ENCODE measurements at regions not wholly inside any gene's neighbourhood (a gene's known extent, or its start where the extent isn't known, plus 50 kb on each side); places are given as distances from the start of the nearest gene placed in this dataset.

GRCh38 chr2:146776596-146776995, 1068.2 kb upstream of the ACVR2A start:
- intact Hi-C loops (cut with micrococcal nuclease): no loop called here

GRCh38 chr2:146771531-146771930, 1073.3 kb upstream of the ACVR2A start:
- intact Hi-C loops (cut with micrococcal nuclease): no loop called here
- H3K9me3 Mint-ChIP-seq: no peaks in the 10 kb centered on the region
- H3K27me3 Mint-ChIP-seq (ENCODE audit: low read depth): no peaks in the 10 kb centered on the region
- H3K27ac Mint-ChIP-seq: no peak overlapping the region
- DNase-seq (ENCODE audit: low spot score): no peak
- H3K4me1 Mint-ChIP-seq (ENCODE audit: low read depth): no peaks in the 10 kb centered on the region
- H3K36me3 Mint-ChIP-seq (ENCODE audit: low read depth): no peaks in the 10 kb centered on the region
- H3K4me3 Mint-ChIP-seq (ENCODE audit: low read depth): no peak overlapping the region

More at GRCh38 chr2:146776596-146776995, 1068.2 kb upstream of the ACVR2A start:
- H3K36me3 Mint-ChIP-seq (ENCODE audit: low read depth): no peaks in the 10 kb centered on the region
- H3K27me3 Mint-ChIP-seq (ENCODE audit: low read depth): no peaks in the 10 kb centered on the region
- no peaks in the 10 kb centered on the region for H3K4me1 Mint-ChIP-seq (ENCODE audit: low read depth)
- H3K27ac Mint-ChIP-seq: no peak overlapping the region
- H3K4me3 Mint-ChIP-seq (ENCODE audit: low read depth): no peak overlapping the region
- no peak for DNase-seq (ENCODE audit: low spot score)
- H3K9me3 Mint-ChIP-seq: no peaks in the 10 kb centered on the region

GRCh38 chr2:146764301-146764700, 1080.5 kb upstream of the ACVR2A start:
- no peak for DNase-seq (ENCODE audit: low spot score)
- Mint-ChIP-seq H3K36me3 (ENCODE audit: low read depth) (no peaks in the 10 kb centered on the region), H3K27me3 (ENCODE audit: low read depth) (no peaks in the 10 kb centered on the region), H3K9me3 (no peaks in the 10 kb centered on the region), H3K27ac (no peak overlapping the region), H3K4me1 (ENCODE audit: low read depth) (no peaks in the 10 kb centered on the region), H3K4me3 (ENCODE audit: low read depth) (no peak overlapping the region)
- intact Hi-C loops (cut with micrococcal nuclease): no loop called here

- intact Hi-C loops (cut with micrococcal nuclease): no loop called here
- Mint-ChIP-seq H3K27me3 (ENCODE audit: low read depth) (no peaks in the 10 kb centered on the region), H3K4me3 (ENCODE audit: low read depth) (no peak overlapping the region), H3K9me3 (no peaks in the 10 kb centered on the region), H3K36me3 (ENCODE audit: low read depth) (no peaks in the 10 kb centered on the region), H3K4me1 (ENCODE audit: low read depth) (no peaks in the 10 kb centered on the region), H3K27ac (no peak overlapping the region)
- DNase-seq (ENCODE audit: low spot score): no peak
These were observed 1082.0 kb upstream of the ACVR2A start for GRCh38 chr2:146762786-146763185.

GRCh38 chr2:146754606-146755005, 1090.2 kb upstream of the ACVR2A start:
- Mint-ChIP-seq H3K9me3 (no peaks in the 10 kb centered on the region), H3K27ac (no peak overlapping the region), H3K27me3 (ENCODE audit: low read depth) (no peaks in the 10 kb centered on the region), H3K4me3 (ENCODE audit: low read depth) (no peak overlapping the region), H3K4me1 (ENCODE audit: low read depth) (no peaks in the 10 kb centered on the region), H3K36me3 (ENCODE audit: low read depth) (no peaks in the 10 kb centered on the region)
- intact Hi-C loops (cut with micrococcal nuclease): no loop called here
- no peak for DNase-seq (ENCODE audit: low spot score)

- H3K27ac Mint-ChIP-seq: no peak overlapping the region
- H3K9me3 Mint-ChIP-seq: no peaks in the 10 kb centered on the region
- H3K36me3 Mint-ChIP-seq (ENCODE audit: low read depth): no peaks in the 10 kb centered on the region
- no peaks in the 10 kb centered on the region for H3K4me1 Mint-ChIP-seq (ENCODE audit: low read depth)
- H3K27me3 Mint-ChIP-seq (ENCODE audit: low read depth): no peaks in the 10 kb centered on the region
- intact Hi-C loops (cut with micrococcal nuclease): no loop called here
- no peak for DNase-seq (ENCODE audit: low spot score)
- H3K4me3 Mint-ChIP-seq (ENCODE audit: low read depth): no peak overlapping the region
These were observed 1096.8 kb upstream of the ACVR2A start for GRCh38 chr2:146748046-146748445.

GRCh38 chr2:146741260-146741659, 1103.6 kb upstream of the ACVR2A start:
- no peaks in the 10 kb centered on the region for H3K27me3 Mint-ChIP-seq (ENCODE audit: low read depth)
- no peak for DNase-seq (ENCODE audit: low spot score)
- intact Hi-C loops (cut with micrococcal nuclease): no loop called here
- H3K9me3 Mint-ChIP-seq: no peaks in the 10 kb centered on the region
- H3K36me3 Mint-ChIP-seq (ENCODE audit: low read depth): no peaks in the 10 kb centered on the region
- no peaks in the 10 kb centered on the region for H3K4me1 Mint-ChIP-seq (ENCODE audit: low read depth)
- H3K4me3 Mint-ChIP-seq (ENCODE audit: low read depth): no peak overlapping the region
- H3K27ac Mint-ChIP-seq: no peak overlapping the region

GRCh38 chr2:146734821-146735190, 1110.0 kb upstream of the ACVR2A start:
- no peaks in the 10 kb centered on the region for H3K9me3 Mint-ChIP-seq
- DNase-seq (ENCODE audit: low spot score): no peak
- no peaks in the 10 kb centered on the region for H3K4me1 Mint-ChIP-seq (ENCODE audit: low read depth)
- H3K27me3 Mint-ChIP-seq (ENCODE audit: low read depth): no peaks in the 10 kb centered on the region
- intact Hi-C loops (cut with micrococcal nuclease): loop anchor here (5.0 kb wide), 1 partner anchor 1177 kb away; no protein-coding TSS in a partner anchor
- H3K4me3 Mint-ChIP-seq (ENCODE audit: low read depth): no peak overlapping the region
- no peaks in the 10 kb centered on the region for H3K36me3 Mint-ChIP-seq (ENCODE audit: low read depth)
- H3K27ac Mint-ChIP-seq: no peak overlapping the region

- no peaks in the 10 kb centered on the region for H3K9me3 Mint-ChIP-seq
- H3K27me3 Mint-ChIP-seq (ENCODE audit: low read depth): no peaks in the 10 kb centered on the region
- H3K27ac Mint-ChIP-seq: no peak overlapping the region
- intact Hi-C loops (cut with micrococcal nuclease): no loop called here
- H3K4me3 Mint-ChIP-seq (ENCODE audit: low read depth): no peak overlapping the region
- H3K36me3 Mint-ChIP-seq (ENCODE audit: low read depth): no peaks in the 10 kb centered on the region
- no peaks in the 10 kb centered on the region for H3K4me1 Mint-ChIP-seq (ENCODE audit: low read depth)
- no peak for DNase-seq (ENCODE audit: low spot score)
These were observed 1110.6 kb upstream of the ACVR2A start for GRCh38 chr2:146734042-146734820.

- H3K27ac Mint-ChIP-seq: no peak overlapping the region
- no peak overlapping the region for H3K4me3 Mint-ChIP-seq (ENCODE audit: low read depth)
- intact Hi-C loops (cut with micrococcal nuclease): no loop called here
- H3K9me3 Mint-ChIP-seq: no peaks in the 10 kb centered on the region
- H3K36me3 Mint-ChIP-seq (ENCODE audit: low read depth): no peaks in the 10 kb centered on the region
- no peak for DNase-seq (ENCODE audit: low spot score)
- no peaks in the 10 kb centered on the region for H3K27me3 Mint-ChIP-seq (ENCODE audit: low read depth)
- no peaks in the 10 kb centered on the region for H3K4me1 Mint-ChIP-seq (ENCODE audit: low read depth)
These were observed 1113.9 kb upstream of the ACVR2A start for GRCh38 chr2:146730882-146731281.

- no peak overlapping the region for H3K4me3 Mint-ChIP-seq (ENCODE audit: low read depth)
- DNase-seq (ENCODE audit: low spot score): no peak
- intact Hi-C loops (cut with micrococcal nuclease): no loop called here
- no peaks in the 10 kb centered on the region for H3K27me3 Mint-ChIP-seq (ENCODE audit: low read depth)
- H3K36me3 Mint-ChIP-seq (ENCODE audit: low read depth): no peaks in the 10 kb centered on the region
- H3K4me1 Mint-ChIP-seq (ENCODE audit: low read depth): no peaks in the 10 kb centered on the region
- no peak overlapping the region for H3K27ac Mint-ChIP-seq
- H3K9me3 Mint-ChIP-seq: no peaks in the 10 kb centered on the region
These were observed 1123.3 kb upstream of the ACVR2A start for GRCh38 chr2:146721486-146721885.

- intact Hi-C loops (cut with micrococcal nuclease): no loop called here
- Mint-ChIP-seq H3K27ac (no peak overlapping the region), H3K4me3 (ENCODE audit: low read depth) (no peak overlapping the region), H3K36me3 (ENCODE audit: low read depth) (no peaks in the 10 kb centered on the region), H3K27me3 (ENCODE audit: low read depth) (no peaks in the 10 kb centered on the region), H3K9me3 (no peaks in the 10 kb centered on the region), H3K4me1 (ENCODE audit: low read depth) (no peaks in the 10 kb centered on the region)
- no peak for DNase-seq (ENCODE audit: low spot score)
These were observed 1124.7 kb upstream of the ACVR2A start for GRCh38 chr2:146720170-146720569.

GRCh38 chr2:146716591-146716990, 1128.2 kb upstream of the ACVR2A start:
- Mint-ChIP-seq H3K4me3 (ENCODE audit: low read depth) (no peak overlapping the region), H3K4me1 (ENCODE audit: low read depth) (no peaks in the 10 kb centered on the region), H3K27me3 (ENCODE audit: low read depth) (no peaks in the 10 kb centered on the region), H3K27ac (no peak overlapping the region), H3K36me3 (ENCODE audit: low read depth) (no peaks in the 10 kb centered on the region), H3K9me3 (no peaks in the 10 kb centered on the region)
- intact Hi-C loops (cut with micrococcal nuclease): no loop called here
- no peak for DNase-seq (ENCODE audit: low spot score)

- Mint-ChIP-seq H3K27ac (no peak overlapping the region), H3K36me3 (ENCODE audit: low read depth) (no peaks in the 10 kb centered on the region), H3K4me1 (ENCODE audit: low read depth) (no peaks in the 10 kb centered on the region), H3K4me3 (ENCODE audit: low read depth) (no peak overlapping the region), H3K27me3 (ENCODE audit: low read depth) (no peaks in the 10 kb centered on the region), H3K9me3 (no peaks in the 10 kb centered on the region)
- intact Hi-C loops (cut with micrococcal nuclease): no loop called here
- no peak for DNase-seq (ENCODE audit: low spot score)
These were observed 1135.8 kb upstream of the ACVR2A start for GRCh38 chr2:146709004-146709403.
